ENCODE measurements at regions not wholly inside any gene's neighbourhood (a gene's known extent, or its start where the extent isn't known, plus 50 kb on each side); places are given as distances from the start of the nearest gene placed in this dataset.

DNA sequence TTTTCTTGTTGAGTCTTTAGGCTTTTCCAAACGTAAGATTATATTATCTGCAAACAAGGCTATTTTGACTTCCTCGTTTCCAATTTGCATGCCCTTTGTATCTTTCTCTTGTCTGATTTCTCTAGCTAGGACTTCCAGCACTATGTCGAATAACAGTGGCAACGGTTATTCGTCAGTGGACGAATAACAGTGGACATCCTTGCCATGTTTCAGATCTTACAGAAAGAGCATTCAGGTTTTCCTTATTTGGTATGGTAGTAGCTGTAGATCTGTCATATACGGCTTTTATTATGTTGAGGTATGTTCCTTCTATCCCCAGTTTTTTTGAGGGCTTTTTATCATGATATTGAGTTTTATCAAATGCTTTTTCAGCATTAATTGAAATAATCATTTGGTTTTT is 634.6 kb upstream of the ADGRL3 start:
- TF ChIP-seq, protein P1, sequence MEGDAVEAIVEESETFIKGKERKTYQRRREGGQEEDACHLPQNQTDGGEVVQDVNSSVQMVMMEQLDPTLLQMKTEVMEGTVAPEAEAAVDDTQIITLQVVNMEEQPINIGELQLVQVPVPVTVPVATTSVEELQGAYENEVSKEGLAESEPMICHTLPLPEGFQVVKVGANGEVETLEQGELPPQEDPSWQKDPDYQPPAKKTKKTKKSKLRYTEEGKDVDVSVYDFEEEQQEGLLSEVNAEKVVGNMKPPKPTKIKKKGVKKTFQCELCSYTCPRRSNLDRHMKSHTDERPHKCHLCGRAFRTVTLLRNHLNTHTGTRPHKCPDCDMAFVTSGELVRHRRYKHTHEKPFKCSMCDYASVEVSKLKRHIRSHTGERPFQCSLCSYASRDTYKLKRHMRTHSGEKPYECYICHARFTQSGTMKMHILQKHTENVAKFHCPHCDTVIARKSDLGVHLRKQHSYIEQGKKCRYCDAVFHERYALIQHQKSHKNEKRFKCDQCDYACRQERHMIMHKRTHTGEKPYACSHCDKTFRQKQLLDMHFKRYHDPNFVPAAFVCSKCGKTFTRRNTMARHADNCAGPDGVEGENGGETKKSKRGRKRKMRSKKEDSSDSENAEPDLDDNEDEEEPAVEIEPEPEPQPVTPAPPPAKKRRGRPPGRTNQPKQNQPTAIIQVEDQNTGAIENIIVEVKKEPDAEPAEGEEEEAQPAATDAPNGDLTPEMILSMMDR (conservative IDR thresholded peaks at IDR 0.05; ENCODE audit: low read depth, low read length) = no peak
- DNase-seq (ENCODE audit: low read depth) = no peak
- no peak overlapping the region for H3K4me3 ChIP-seq (ENCODE audit: low read length)

DNA sequence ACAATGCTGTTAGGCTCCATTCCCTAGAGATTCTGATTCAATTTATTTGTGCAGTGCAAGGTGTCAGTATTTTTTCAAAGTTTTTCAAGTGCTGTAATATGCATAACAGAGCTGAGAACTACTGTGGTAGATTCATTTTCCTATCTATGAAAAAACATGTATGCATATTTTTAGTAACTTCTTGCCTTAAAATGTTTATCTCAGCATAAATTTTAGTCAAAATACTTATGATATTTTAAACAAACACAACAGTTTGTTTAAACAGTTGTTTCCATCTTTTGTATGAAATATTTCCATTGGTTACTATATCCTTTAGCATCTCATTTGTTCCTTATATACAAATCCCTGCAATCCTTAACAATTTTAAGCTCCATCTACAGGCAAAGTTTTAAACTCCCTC is 624.8 kb upstream of the ADGRL3 start:
- no peak overlapping the region for H3K4me3 ChIP-seq (ENCODE audit: low read length)
- no peak for DNase-seq (ENCODE audit: low read depth)
- TF ChIP-seq, protein P1 (conservative IDR thresholded peaks at IDR 0.05; ENCODE audit: low read depth, low read length) = no peak

DNA sequence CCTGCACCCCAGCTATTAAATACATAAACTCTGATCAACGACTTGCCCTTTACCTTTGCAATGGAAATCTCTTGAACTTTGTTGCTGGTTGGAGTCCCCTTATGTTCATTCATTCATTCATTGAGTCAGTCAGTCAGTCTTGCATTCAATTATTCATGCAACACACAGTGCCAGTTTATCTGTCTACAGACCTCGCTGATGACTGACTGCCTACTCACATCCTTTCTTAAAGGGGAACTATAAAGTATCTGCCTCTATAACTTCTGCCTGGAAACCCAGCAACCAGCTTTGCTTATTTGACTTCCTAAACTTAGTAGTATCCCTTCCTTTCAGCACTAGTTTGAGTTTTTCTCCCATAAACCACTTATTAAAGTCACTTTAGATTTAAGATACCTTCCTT is 620.8 kb upstream of the ADGRL3 start:
- no peak overlapping the region for H3K4me3 ChIP-seq (ENCODE audit: low read length)
- TF ChIP-seq, protein P1 (conservative IDR thresholded peaks at IDR 0.05; ENCODE audit: low read depth, low read length) = no peak
- DNase-seq (ENCODE audit: low read depth) = no peak

DNA sequence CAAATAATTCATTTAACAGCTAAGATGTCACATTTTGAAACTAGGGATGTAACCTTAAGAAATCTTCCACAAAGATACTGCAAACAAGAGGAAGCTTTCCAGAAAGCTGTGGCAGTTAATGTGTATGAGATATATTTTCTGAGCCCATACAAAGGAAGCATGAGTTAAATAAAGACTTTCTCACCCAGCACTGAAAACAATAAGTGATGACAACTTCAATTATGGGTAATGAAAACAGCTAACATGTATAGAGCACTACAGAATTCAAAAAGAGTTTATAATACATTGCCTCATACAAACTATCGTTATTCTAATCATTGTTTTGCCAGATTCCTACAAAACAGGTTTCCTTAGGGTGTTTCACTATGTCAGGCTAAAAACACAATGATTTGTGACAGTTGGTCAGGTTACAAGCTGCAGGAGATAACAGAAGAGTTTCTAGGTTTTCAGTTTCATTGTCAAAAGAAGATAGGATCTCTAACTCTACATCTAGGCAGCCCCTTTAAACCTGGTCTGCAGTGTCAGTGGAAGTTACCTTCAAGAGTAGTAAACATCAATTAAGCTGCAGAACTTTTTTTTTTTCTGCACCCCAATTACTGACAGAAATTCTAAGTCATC is 618.1 kb upstream of the ADGRL3 start:
- H3K4me3 ChIP-seq (ENCODE audit: low read length) = no peak overlapping the region
- no peak for DNase-seq (ENCODE audit: low read depth)
- TF ChIP-seq, protein P1 (conservative IDR thresholded peaks at IDR 0.05; ENCODE audit: low read depth, low read length) = no peak

DNA sequence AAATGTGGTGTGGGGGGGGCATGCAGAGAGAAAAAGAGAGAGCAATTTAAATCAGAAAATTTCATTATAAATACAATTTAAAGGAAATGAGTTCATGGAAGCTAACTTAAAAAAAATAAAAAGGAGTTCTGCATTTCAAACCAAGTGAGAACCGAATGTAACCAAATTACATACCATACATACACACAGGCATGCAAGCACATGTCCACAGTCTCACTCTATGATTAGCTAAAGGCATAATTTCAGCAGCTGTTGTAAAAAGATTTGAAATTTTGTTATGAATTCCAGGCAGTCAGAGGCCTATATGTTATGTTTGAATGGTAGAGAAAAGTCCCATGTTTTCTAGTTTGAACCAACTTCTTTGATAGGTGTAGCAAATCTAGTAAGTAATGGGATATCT is 611.6 kb upstream of the ADGRL3 start:
- TF ChIP-seq, protein P1 (conservative IDR thresholded peaks at IDR 0.05; ENCODE audit: low read depth, low read length) = no peak
- no peak for DNase-seq (ENCODE audit: low read depth)
- no peak overlapping the region for H3K4me3 ChIP-seq (ENCODE audit: low read length)

DNA sequence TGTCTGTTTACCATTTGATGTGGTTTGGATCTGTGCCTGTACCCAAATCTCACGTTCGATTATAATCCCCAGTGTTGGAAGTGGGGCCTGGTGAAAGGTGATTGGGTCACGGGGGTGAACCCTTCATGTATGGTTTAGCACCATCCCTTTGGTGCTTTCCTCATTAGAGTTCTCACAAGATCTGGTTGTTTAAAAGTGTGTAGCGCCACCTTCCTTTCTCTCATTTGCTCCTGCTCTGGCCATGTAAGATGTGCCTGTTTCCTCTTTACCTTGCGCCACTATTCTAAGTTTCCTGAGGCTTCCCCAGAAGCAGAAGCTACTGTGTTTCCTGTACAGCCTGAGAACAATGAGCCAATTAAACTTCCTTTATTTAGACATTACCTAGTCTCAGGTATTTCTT is 610.7 kb upstream of the ADGRL3 start:
- no peak overlapping the region for H3K4me3 ChIP-seq (ENCODE audit: low read length)
- no peak for DNase-seq (ENCODE audit: low read depth)
- TF ChIP-seq, protein P1 (conservative IDR thresholded peaks at IDR 0.05; ENCODE audit: low read depth, low read length) = no peak

DNA sequence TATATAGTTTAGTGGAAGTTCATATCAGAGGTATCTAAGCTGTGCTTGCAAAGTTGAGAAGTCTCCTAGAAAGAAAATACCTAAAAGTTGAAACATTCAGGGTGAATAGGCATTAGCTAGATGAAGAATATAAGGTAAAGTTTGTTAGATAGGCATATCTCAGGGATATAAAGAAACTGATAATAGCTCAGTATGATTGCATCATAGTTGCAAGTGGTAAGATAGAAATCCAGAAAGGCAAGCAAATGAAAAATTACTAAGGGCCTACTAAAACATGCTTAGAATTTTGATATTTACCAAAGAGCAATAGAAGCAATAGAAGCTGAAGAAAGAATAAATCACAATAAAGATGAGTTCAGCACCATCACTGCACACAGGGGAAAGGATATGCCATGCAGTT is 610.0 kb upstream of the ADGRL3 start:
- no peak overlapping the region for H3K4me3 ChIP-seq (ENCODE audit: low read length)
- no peak for DNase-seq (ENCODE audit: low read depth)
- TF ChIP-seq, protein P1 (conservative IDR thresholded peaks at IDR 0.05; ENCODE audit: low read depth, low read length) = no peak

All from retinal pigment epithelial cell (primary cell).